Subcutaneous abdominal adipose tissue (tissue), 5 donors: ENCODE measurements at regions not wholly inside any gene's neighbourhood (a gene's known extent, or its start where the extent isn't known, plus 50 kb on each side); places are given as distances from the start of the nearest gene placed in this dataset.
"Not testable (repeated sequence)": the region's sequence is repeated elsewhere in the genome, so short reads cannot be mapped to it uniquely, and the experiment has no call there.

Source experiments
- H3K27ac ChIP-seq: one replicate; pipeline ENCODE4 v1.7.0; 2013; ENCODE audit warnings: low read depth, mild to moderate bottlenecking, inconsistent platforms, low read length, moderate library complexity
- H3K27me3 ChIP-seq, 5 donors: one replicate each; pipeline ENCODE4 v1.7.0; 2013; ENCODE audit warnings: low read length in 5 of 5, inconsistent platforms in 1 of 5; ENCODE audit not compliant: control insufficient read depth in 5 of 5, insufficient read depth in 4 of 5
- H3K36me3 ChIP-seq, 5 donors: one replicate each; pipeline ENCODE4 v1.7.0; 2013; ENCODE audit warnings: low read length in 5 of 5; ENCODE audit not compliant: control insufficient read depth in 5 of 5, insufficient read depth in 5 of 5
- H3K4me1 ChIP-seq, 5 donors: one replicate each; pipeline ENCODE4 v1.7.0; 2013; ENCODE audit warnings: low read length in 5 of 5, mild to moderate bottlenecking in 3 of 5, moderate library complexity in 1 of 5; ENCODE audit not compliant: control insufficient read depth in 5 of 5, insufficient read depth in 5 of 5
- H3K4me3 ChIP-seq, 5 donors: one replicate each; pipeline ENCODE4 v1.7.0; 2013; ENCODE audit warnings: low read length in 5 of 5, low read depth in 1 of 5
- H3K9ac ChIP-seq, 5 donors: one replicate each; pipeline ENCODE4 v1.7.0; 2013; ENCODE audit warnings: low read length in 5 of 5, mild to moderate bottlenecking in 4 of 5, moderate library complexity in 3 of 5
- H3K9me3 ChIP-seq, 5 donors: one replicate each; pipeline ENCODE4 v1.7.0; 2013; ENCODE audit warnings: low read length in 5 of 5; ENCODE audit not compliant: control insufficient read depth in 5 of 5
- donor health status: healthy.
- donor health status: healthy.
- donor health status: healthy.
- donor health status: healthy.
- donor health status: healthy.

- Histone ChIP-seq H3K9ac (no peak overlapping the region), H3K4me3 (no peak overlapping the region), H3K36me3 (no peaks in the 10 kb centered on the region), H3K27ac (no peak overlapping the region), H3K27me3 (peaks cover 0 to 2% (median 0%) of the 10 kb centered on the region in 5 donors), H3K9me3 (peaks cover 0 to under 1% (median 0%) of the 10 kb centered on the region in 5 donors), H3K4me1 (peaks cover 0 to 17% (median 8%) of the 10 kb centered on the region in 5 donors)
Measured at GRCh38 chr6:137282254-137282653, 63.1 kb upstream of the IFNGR1 start.

- H3K27me3 ChIP-seq, H3K4me3 ChIP-seq, H3K36me3 ChIP-seq, H3K9me3 ChIP-seq, H3K9ac ChIP-seq, H3K4me1 ChIP-seq, H3K27ac ChIP-seq: not testable (repeated sequence)
Measured at GRCh38 chr6:137279279-137279678, 60.1 kb upstream of the IFNGR1 start.

GRCh38 chr6:137277971-137278637 lies 58.9 kb upstream of the IFNGR1 start:
- H3K9me3 ChIP-seq, result no peaks in the 10 kb centered on the region
- no peak overlapping the region for H3K9ac ChIP-seq
- no peak overlapping the region for H3K4me3 ChIP-seq
- H3K27me3 ChIP-seq, result peaks cover 0 to 2% (median 0%) of the 10 kb centered on the region in 5 donors
- peaks cover 0 to 5% (median 0%) of the 10 kb centered on the region in 5 donors for H3K4me1 ChIP-seq
- no peak overlapping the region for H3K27ac ChIP-seq
- no peaks in the 10 kb centered on the region for H3K36me3 ChIP-seq

- Histone ChIP-seq H3K36me3 (no peaks in the 10 kb centered on the region), H3K9ac (no peak overlapping the region), H3K27me3 (no peaks in the 10 kb centered on the region), H3K9me3 (no peaks in the 10 kb centered on the region), H3K4me3 (no peak overlapping the region), H3K27ac (no peak overlapping the region), H3K4me1 (peaks cover 0 to 7% (median 0%) of the 10 kb centered on the region in 5 donors)
Measured at GRCh38 chr6:137272403-137272802, 53.2 kb upstream of the IFNGR1 start.

- Histone ChIP-seq H3K4me3 (no peak overlapping the region), H3K27me3 (no peaks in the 10 kb centered on the region), H3K9me3 (no peaks in the 10 kb centered on the region), H3K27ac (no peak overlapping the region), H3K9ac (no peak overlapping the region), H3K36me3 (no peaks in the 10 kb centered on the region), H3K4me1 (peaks cover 0 to 11% (median 3%) of the 10 kb centered on the region in 5 donors)
Measured at GRCh38 chr6:137271245-137272183, 52.3 kb upstream of the IFNGR1 start.

- no peak overlapping the region for H3K9ac ChIP-seq
- no peak overlapping the region for H3K4me3 ChIP-seq
- H3K9me3 ChIP-seq, result no peaks in the 10 kb centered on the region
- peaks cover 2 to 22% (median 14%) of the 10 kb centered on the region in 5 donors for H3K4me1 ChIP-seq
- H3K27me3 ChIP-seq, result no peaks in the 10 kb centered on the region
- H3K27ac ChIP-seq, result no peak overlapping the region
- no peaks in the 10 kb centered on the region for H3K36me3 ChIP-seq
Measured at GRCh38 chr6:137269803-137270202, 50.6 kb upstream of the IFNGR1 start.

- Histone ChIP-seq H3K9me3 (no peaks in the 10 kb centered on the region), H3K4me3 (no peak overlapping the region), H3K27ac (no peak overlapping the region), H3K9ac (no peak overlapping the region), H3K27me3 (no peaks in the 10 kb centered on the region), H3K36me3 (no peaks in the 10 kb centered on the region), H3K4me1 (peaks cover 2 to 22% (median 14%) of the 10 kb centered on the region in 5 donors)
Measured at GRCh38 chr6:137269347-137269746, 50.2 kb upstream of the IFNGR1 start.
